Endothelial cell of umbilical vein (primary cell): ENCODE measurements at regions not wholly inside any gene's neighbourhood (a gene's known extent, or its start where the extent isn't known, plus 50 kb on each side); places are given as distances from the start of the nearest gene placed in this dataset.

Experiments used
- BruUV-seq: library from RNA; stranded (reverse); fragments of 400-500 nt; replicated peaks from 2 replicates; lab custom pipeline; 2021; lab: Mats Ljungman, UMichigan
- CTCF ChIA-PET: fragments of 300-600, 350-600 bp; sonication (Branson Sonifier 250); formaldehyde crosslinking; loops from one replicate; lab custom pipeline; 2021; ENCODE audit warnings: antibody characterized with exemption, inconsistent platforms; lab: Charles Lee
- POLR2A ChIA-PET: fragments of 300-600, 350-600 bp; sonication (Branson Sonifier 250); formaldehyde crosslinking; loops from one replicate; lab custom pipeline; 2021; ENCODE audit warnings: antibody characterized with exemption, inconsistent platforms; lab: Charles Lee
- DNase-seq: peaks from one replicate; pipeline ENCODE4 v3.0.0-alpha.2; 2011; ENCODE audit warnings: low read depth, low spot score
- FAIRE-seq: peaks from 2 replicates; lab custom pipeline; 2011; peaks lifted over from hg19 to GRCh38; lab: Jason Lieb, UNC
- H2AFZ ChIP-seq: 2 replicates; pipeline ENCODE4 v1.6.0; 2012; ENCODE audit warnings: low read depth, low read length, control low read depth, inconsistent platforms
- H3K27ac ChIP-seq: 2 replicates; pipeline ENCODE4 v1.5.1; 2011; ENCODE audit warnings: low read depth, mild to moderate bottlenecking, control low read depth, low read length, moderate library complexity; ENCODE audit not compliant: insufficient read depth
- H3K27me3 ChIP-seq, 2 experiments: 2 replicates each; pipeline versions ENCODE4 v1.6.0 to v1.6.1; 2011; ENCODE audit warnings: low read length in 2 of 2, mixed read lengths in 1 of 2; ENCODE audit not compliant: control insufficient read depth in 2 of 2, insufficient read depth in 2 of 2
- H3K36me3 ChIP-seq, 2 experiments: 2 replicates in 1 of 2; 3 replicates in 1 of 2; pipeline ENCODE4 v1.5.1; 2011; ENCODE audit warnings: low read length in 2 of 2, mild to moderate bottlenecking in 1 of 2, moderate library complexity in 1 of 2; ENCODE audit not compliant: control insufficient read depth in 2 of 2, insufficient read depth in 2 of 2; ENCODE audit errors: extremely low read depth in 1 of 2
- H3K4me1 ChIP-seq: 3 replicates; pipeline ENCODE4 v1.5.1; 2011; ENCODE audit warnings: mild to moderate bottlenecking, low read length; ENCODE audit not compliant: control insufficient read depth, insufficient read depth; ENCODE audit errors: extremely low read depth
- H3K4me2 ChIP-seq: 2 replicates; pipeline ENCODE4 v1.6.1; 2011; ENCODE audit warnings: low read length, control low read depth, mixed read lengths; ENCODE audit not compliant: insufficient read depth
- H3K4me3 ChIP-seq, 3 experiments: fragments of 200-600 bp in 1 of 3; sonication (generic), shearing (Covaris generic) in 1 of 3; replicated peaks in 1 of 3; 2 replicates each; pipeline ENCODE4 v1.5.1; 2011 to 2016; ENCODE audit warnings: control low read depth in 3 of 3, low read length in 3 of 3, mild to moderate bottlenecking in 2 of 3, inconsistent platforms in 1 of 3, low read depth in 1 of 3, moderate library complexity in 1 of 3; ENCODE audit not compliant: insufficient read depth in 1 of 3
- H3K79me2 ChIP-seq: 2 replicates; pipeline ENCODE4 v1.6.0; 2012; ENCODE audit warnings: low read length, inconsistent platforms; ENCODE audit not compliant: control insufficient read depth, insufficient read depth
- H3K9ac ChIP-seq: replicated peaks from 2 replicates; pipeline ENCODE3; 2011; ENCODE audit warnings: low read length, control low read depth; ENCODE audit not compliant: insufficient read depth; ENCODE audit errors: extremely low read depth
- H3K9me1 ChIP-seq: replicated peaks from 3 replicates; pipeline ENCODE4 v1.6.0; 2011; ENCODE audit warnings: mild to moderate bottlenecking, low read length; ENCODE audit not compliant: control insufficient read depth, insufficient read depth; ENCODE audit errors: extremely low read depth
- H3K9me3 ChIP-seq: replicated peaks from 2 replicates; pipeline ENCODE4 v1.5.1; 2012; ENCODE audit warnings: low read length, inconsistent platforms; ENCODE audit not compliant: control insufficient read depth, insufficient read depth
- H4K20me1 ChIP-seq: replicated peaks from 2 replicates; pipeline ENCODE3; 2011; ENCODE audit warnings: mild to moderate bottlenecking, low read length; ENCODE audit not compliant: control insufficient read depth, insufficient read depth; ENCODE audit errors: extremely low read depth
- CTCF ChIP-seq, 2 donors: IDR thresholded peaks; 1 replicate in 1 of 2; 2 replicates in 1 of 2; pipeline ENCODE4 v1.5.1; 2011; ENCODE audit warnings: low read length in 2 of 2, mild to moderate bottlenecking in 2 of 2, moderate library complexity in 2 of 2, control low read depth in 1 of 2, inconsistent platforms in 1 of 2, low read depth in 1 of 2; ENCODE audit not compliant: insufficient read depth in 1 of 2; ENCODE audit errors: extremely low read depth in 1 of 2
- EZH2 ChIP-seq: IDR thresholded peaks from 2 replicates; pipeline ENCODE4 v1.6.1; 2012; ENCODE audit warnings: borderline replicate concordance, low read depth, mild to moderate bottlenecking, moderate library complexity, low read length, inconsistent platforms; ENCODE audit not compliant: severe bottlenecking
- FOS ChIP-seq: IDR thresholded peaks from 2 replicates; pipeline ENCODE4 v1.6.1; 2011; ENCODE audit warnings: mild to moderate bottlenecking, low read length, moderate library complexity, borderline replicate concordance; ENCODE audit not compliant: insufficient read depth
- GATA2 ChIP-seq: IDR thresholded peaks from 2 replicates; pipeline ENCODE4 v1.7.0; 2011; ENCODE audit warnings: low read depth, mild to moderate bottlenecking, moderate library complexity, mixed read lengths, low read length; ENCODE audit not compliant: insufficient read length, insufficient read depth
- JUN ChIP-seq: IDR thresholded peaks from 2 replicates; pipeline ENCODE4 v1.6.1; 2011; ENCODE audit warnings: borderline replicate concordance, low read depth; ENCODE audit not compliant: insufficient read length, insufficient read depth
- MAX ChIP-seq: IDR thresholded peaks from 2 replicates; pipeline ENCODE4 v1.6.1; 2011; ENCODE audit not compliant: insufficient read depth, insufficient read length
- MYC ChIP-seq: IDR thresholded peaks from one replicate; pipeline ENCODE4 v1.6.1; 2011; ENCODE audit warnings: mild to moderate bottlenecking, low read depth, low read length
- POLR2A ChIP-seq: IDR thresholded peaks from 2 replicates; pipeline ENCODE4 v1.6.1; 2012; ENCODE audit warnings: low read depth, mild to moderate bottlenecking, control low read depth, low read length
- POLR2AphosphoS5 ChIP-seq: IDR thresholded peaks from 2 replicates; pipeline ENCODE4 v1.6.1; 2012; ENCODE audit warnings: low read depth, mild to moderate bottlenecking, control low read depth, low read length, moderate library complexity; ENCODE audit not compliant: insufficient read depth
- dilution Hi-C: fragments of 300-500 bp; cut with MboI; formaldehyde crosslinking; loops from one replicate; pipeline ENCODE4 v1.15.0; 2019; ENCODE audit warnings: low sequenced_read_pairs; ENCODE audit not compliant: extremely low pct_ligation_motif_present
- intact Hi-C: fragments of 100-400 bp; cut with micrococcal nuclease; formaldehyde crosslinking; loops from one replicate; pipeline ENCODE4 v1.10.0; 2022

GRCh38 chr9:82720515-82720914 lies 342.4 kb downstream of the RASEF start:
- Histone ChIP-seq H3K9me3 (no peaks in the 10 kb centered on the region), H4K20me1 (no peaks in the 10 kb centered on the region), H2AFZ (no peak overlapping the region), H3K4me3 (no peak overlapping the region), H3K4me2 (no peak overlapping the region), H3K27me3 (no peaks in the 10 kb centered on the region), H3K4me1 (no peaks in the 10 kb centered on the region), H3K79me2 (no peaks in the 10 kb centered on the region), H3K9me1 (no peaks in the 10 kb centered on the region), H3K27ac (no peak overlapping the region), H3K9ac (no peak overlapping the region), H3K36me3 (no peaks in the 10 kb centered on the region)
- FAIRE-seq = no peak
- dilution Hi-C loops (no loop called here), intact Hi-C loops (no loop called here)
- DNase-seq = no peak
- TF ChIP-seq CTCF (IDR thresholded peaks at IDR 0.05; ENCODE audit: extremely low read depth in 1 of 2, insufficient read depth in 1 of 2, low read depth in 1 of 2, low read length in 2 of 2) (no peak), EZH2 (no peak), MYC (no peak), MAX (no peak), GATA2 (no peak), JUN (no peak), POLR2AphosphoS5 (no peak), POLR2A (no peak), FOS (no peak)
- POLR2A ChIA-PET = no interaction called here
- BruUV-seq = no TSS peak
- CTCF ChIA-PET = no interaction called here
